Right hindlimb (tissue), 1 donor: ENCODE measurements at regions not wholly inside any gene's neighbourhood (a gene's known extent, or its start where the extent isn't known, plus 50 kb on each side); places are given as distances from the start of the nearest gene placed in this dataset.

ENCODE experiments used
- DNase-seq: peaks from one replicate; pipeline ENCODE4 v3.0.0-alpha.2; 2018

DNA sequence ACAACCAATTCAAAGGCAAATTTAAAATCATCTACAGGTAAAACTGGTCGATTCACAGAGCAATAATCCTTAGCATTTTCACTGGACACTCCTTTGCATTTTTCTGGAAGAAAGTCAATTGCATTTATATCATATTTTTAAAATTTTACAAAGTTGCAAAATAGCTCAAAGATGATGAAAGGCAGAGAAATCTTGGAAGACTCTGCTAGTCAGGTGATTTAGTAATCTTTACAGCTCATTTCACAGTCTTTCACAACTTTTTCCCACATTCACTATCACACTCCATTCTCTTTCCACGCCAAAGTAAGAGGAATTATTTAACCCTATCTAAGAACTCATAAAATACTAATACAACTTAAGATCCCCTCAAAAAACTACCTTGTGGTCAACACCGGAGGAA lies 1063.8 kb downstream of the EFNB2 start:
- DNase-seq, result no peak

DNA sequence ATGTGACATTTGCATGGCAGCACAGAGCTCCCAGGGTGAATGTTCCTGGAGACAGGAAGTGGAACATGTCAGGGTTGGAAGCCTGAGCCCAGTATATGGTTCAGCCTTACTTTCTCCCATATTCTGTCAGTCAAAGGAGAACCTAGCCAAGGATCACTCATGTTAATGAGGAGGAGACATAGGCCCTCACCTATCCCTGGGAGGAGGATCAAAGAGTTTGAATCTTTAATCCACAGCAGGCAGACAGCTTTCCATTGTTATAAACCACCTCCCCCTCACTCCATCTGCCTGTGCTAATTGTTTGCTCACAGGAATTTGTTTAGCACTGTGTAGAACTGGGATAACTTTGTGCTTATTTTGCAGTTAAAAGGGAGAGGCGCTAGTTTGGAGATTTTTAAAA lies 1069.1 kb downstream of the EFNB2 start:
- no peak for DNase-seq

GRCh38 chr13:105465745-105466144 lies 1069.7 kb downstream of the EFNB2 start, which contains the start of gene DAOA:
TSS of gene DAOA (plus strand) at chr13:105466045.
- DNase-seq, result no peak

DNA sequence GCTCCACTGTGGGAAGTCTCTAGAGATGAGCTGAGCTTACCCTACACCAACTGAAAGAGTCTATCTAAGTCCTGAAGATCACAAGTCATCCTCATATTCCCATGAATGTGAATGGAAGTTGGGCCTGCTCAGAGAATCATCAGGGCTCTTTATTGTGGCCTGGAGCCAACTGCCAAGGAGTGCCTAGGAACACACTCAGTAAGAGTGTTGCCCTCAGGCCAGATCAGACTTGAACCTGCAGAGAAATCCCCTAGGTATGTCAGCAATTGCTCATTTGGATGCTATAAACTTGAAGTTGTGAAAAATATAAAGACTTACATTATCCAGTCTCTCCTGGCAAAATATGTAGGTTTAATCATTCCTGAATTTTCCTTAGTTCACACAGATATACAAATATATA lies 1070.2 kb downstream of the EFNB2 start:
- no peak for DNase-seq

GRCh38 chr13:105464249-105464648 lies 1071.2 kb downstream of the EFNB2 start:
- no peak for DNase-seq

DNA sequence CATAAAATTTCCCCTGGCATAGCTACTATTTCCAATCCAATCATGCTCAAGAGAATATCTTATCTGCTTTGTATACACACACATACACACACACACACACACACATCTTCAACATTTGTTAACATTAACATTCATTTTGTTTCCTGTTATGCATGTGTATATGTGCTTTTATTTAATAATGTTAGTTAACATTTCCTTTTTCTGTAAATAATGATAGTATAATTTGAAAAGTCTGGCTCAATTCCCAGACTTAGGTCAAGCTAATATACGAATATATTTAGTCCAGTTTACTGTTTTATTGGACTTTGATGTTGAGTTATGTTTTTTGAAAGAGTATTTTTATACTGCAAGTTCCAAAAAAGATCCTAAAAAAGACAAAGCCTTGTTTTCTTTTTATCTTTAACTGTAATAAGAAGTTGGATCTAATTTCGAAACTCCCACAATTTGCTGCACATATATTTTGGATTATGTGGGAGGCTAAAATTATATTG lies 1072.4 kb downstream of the EFNB2 start:
- DNase-seq, result no peak

- DNase-seq, result no peak
These were observed 1073.4 kb downstream of the EFNB2 start for GRCh38 chr13:105462098-105462497.

DNA sequence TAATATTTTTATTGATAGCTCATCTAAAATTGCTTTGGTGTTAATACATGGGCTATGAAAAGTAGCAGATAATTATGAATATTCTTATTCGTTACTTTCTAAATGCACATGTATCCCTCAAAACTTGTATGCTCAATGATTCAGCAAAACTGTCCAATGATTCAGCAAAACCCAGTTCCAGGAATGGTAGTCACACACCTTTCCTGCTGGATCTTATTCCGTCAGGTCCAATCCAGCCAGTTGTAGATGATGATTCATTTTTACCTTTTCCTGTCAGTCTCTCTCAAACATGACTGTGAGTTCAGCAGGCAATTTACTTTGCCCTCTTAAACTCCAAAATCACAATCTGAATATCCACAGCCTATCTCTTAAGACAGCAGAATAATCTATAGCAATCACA lies 1082.6 kb downstream of the EFNB2 start:
- no peak for DNase-seq

GRCh38 chr13:105450784-105451183 lies 1084.7 kb downstream of the EFNB2 start:
- no peak for DNase-seq

DNA sequence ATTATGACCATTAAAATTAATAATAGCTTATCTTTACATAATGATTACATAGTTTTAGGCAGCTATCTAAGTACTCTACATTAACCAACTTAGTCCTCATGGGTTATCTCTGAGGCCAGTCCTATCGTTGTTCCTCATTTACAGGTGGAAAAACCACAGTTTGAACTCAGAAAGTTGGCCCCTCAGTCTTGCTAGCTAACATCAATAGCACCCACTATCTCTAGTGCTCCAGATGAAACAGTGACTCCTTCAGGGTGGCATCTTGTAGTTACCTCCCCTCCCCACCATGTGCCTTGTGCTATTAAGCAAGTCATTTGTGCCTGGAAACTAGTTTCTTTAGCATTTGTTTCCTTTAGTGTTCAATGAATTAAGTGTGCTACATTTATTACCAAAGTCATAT lies 1086.7 kb downstream of the EFNB2 start:
- DNase-seq, result no peak

DNA sequence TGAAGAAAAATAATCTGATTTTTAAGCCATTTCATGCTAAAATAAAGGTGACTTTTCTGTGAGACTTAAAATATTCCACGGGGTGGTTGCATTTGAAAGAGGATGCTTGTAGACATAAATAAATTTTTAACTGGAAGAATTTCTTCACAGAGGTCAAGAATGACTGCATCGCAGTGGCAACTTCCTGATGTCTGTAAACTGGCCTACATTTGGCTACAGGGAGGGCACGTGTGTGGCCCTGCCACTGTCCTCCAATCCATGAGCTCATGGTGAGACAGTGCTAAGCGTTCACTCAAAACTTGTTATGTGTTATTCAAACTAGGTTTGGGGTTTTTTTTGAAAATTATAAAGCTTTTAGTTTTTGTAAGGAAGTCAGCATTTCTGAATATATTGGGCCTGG lies 1089.3 kb downstream of the EFNB2 start:
- no peak for DNase-seq

DNA sequence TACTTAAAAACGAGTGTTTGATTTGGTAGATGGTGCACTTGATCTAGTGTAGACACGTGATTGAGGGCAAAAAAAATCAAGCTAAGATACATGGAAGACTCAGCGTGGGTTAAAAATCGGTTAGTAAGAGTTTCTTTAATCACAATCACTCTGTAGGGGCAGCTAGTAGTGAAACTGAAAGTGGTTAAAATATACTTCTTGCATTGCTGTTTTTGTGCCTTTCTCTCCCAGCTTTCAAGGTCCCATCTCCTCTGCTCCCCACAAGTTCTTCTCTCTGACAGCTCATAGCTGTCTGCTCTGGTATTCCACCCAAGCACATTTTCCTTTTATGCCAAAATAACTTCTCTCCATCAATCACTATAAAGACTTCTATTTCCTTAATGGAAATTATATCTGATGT lies 1089.7 kb downstream of the EFNB2 start:
- DNase-seq, result no peak

GRCh38 chr13:105442949-105443699 lies 1092.3 kb downstream of the EFNB2 start:
- no peak for DNase-seq

DNA sequence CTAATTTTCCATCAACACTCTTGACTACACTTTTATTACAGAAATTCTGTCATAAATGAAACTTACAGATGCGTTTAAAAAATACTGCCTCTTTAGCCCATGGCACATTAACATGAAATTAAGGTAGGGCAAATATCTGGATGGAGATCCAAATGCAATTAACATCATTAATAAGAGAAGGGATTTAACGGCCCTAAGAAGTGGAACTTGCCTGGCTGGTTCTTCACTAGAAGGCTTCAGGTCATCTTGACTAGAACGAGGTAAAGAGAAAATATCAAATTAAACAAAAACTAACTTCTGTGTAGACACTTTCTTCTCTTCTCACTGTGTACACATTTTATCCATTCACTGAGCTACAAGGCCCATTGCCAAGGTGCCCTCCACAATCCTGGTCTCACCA lies 1093.4 kb downstream of the EFNB2 start:
- DNase-seq, result no peak

DNA sequence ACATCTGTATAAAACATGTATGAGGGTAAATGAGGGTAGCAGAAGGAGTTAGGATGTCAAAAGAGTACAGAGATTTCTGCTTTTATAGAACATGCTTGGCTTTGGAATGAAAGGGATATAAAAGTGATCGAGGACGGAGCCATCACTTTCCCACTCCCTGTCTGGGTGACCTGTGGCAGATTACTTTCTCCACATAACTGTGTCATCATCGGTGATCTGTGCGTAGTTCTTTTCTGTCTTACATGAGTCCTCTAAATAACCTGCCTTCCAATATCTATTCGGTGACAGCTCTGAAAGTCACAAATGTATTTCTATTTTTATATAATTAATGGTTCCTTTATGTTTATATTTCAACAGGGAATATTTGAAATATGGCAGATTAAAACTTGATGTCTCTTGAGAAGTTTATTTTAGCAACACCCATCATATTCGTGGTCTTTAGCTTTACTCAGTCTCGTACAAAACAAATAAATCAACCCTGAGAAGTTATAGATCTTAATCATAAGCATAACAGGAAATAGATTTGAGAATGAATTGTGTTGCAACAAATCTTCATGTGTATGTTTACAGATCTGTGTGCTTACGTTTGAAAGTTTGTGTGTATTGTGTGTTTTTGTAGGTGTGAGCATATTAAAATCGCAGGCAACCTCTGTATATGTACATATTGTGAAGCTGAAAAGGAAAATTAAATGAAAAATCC lies 1094.3 kb downstream of the EFNB2 start:
- DNase-seq, result no peak

GRCh38 chr13:105436943-105437342 lies 1098.5 kb downstream of the EFNB2 start:
- no peak for DNase-seq

- DNase-seq, result no peak
These were observed 1103.0 kb downstream of the EFNB2 start for GRCh38 chr13:105432438-105432837.

DNA sequence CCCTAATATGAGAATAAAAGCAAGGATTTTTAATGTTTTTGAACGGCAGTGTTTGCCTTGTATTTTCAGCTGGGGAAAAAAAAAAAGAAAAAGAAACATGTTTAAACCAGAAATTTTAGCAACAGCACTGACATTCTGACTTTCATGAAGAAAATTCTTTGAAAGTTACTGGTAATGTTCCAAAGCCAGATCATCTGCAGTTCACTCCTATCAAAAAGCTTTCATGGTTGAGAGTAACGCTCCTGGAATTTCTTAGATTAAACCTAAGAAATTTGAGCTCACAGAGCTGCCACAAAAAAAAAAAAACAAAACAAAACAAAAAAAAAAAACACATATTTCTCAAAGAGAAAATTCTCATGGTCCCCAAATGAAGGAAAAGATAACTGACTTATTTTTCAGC lies 1106.7 kb downstream of the EFNB2 start:
- no peak for DNase-seq

DNA sequence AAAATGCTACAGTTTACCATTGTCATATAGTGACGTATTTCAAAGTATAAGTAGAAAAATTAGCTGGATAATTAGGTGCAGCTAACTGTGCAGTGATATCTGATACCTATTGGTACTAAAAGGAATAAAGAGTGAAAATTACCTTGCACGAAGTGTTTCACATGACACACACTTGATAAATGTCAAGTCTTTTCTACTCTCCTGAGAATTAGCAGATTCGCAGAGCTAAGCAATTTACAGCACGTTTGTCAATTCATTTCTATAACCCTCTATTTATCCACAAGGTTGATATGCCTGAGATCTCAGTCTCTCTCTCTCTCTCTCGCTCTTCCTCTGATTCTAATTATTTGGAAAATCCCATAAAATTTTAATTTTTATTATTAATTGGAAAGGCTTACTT lies 1109.0 kb downstream of the EFNB2 start:
- no peak for DNase-seq

DNA sequence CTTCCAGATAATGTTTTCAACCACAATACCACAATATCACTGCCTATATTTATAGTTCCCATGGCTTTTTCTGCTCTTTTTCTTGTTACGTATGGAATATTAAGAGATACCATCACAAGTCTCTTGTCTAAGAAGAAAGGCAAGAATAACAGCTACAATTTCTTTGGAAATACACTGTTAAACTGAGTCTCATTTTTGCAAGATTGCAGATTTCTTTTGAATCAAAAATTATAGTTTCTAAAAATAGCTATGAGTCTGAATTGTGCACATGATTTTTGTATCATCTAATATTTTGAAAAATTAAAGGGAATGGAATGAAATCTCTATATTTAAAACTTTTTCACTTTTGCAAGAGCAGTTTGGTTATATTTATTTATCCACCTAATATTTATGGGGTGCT lies 1120.8 kb downstream of the EFNB2 start:
- DNase-seq, result no peak

DNA sequence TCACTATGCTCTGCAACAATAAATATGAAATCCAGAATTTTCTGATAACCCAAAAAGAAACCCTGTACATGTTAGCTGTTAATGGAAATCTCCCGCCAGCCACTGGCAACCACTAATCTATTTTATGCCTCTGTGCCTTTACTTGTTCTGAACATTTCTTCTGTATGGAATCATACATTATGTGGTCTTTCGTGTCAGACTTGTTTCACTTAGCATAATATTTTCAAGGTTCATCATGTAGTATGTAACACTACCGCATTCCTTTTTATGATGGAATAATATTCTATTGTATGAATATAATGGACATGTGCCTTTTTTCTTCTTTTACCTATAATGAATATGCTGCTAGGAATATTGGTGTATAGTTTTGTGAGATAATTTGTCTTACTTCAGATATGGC lies 1123.3 kb downstream of the EFNB2 start:
- DNase-seq, result no peak

GRCh38 chr13:105410602-105411001 lies 1124.9 kb downstream of the EFNB2 start:
- DNase-seq, result peak; percentile 32

GRCh38 chr13:105406551-105406950 lies 1128.9 kb downstream of the EFNB2 start:
- DNase-seq, result no peak

DNA sequence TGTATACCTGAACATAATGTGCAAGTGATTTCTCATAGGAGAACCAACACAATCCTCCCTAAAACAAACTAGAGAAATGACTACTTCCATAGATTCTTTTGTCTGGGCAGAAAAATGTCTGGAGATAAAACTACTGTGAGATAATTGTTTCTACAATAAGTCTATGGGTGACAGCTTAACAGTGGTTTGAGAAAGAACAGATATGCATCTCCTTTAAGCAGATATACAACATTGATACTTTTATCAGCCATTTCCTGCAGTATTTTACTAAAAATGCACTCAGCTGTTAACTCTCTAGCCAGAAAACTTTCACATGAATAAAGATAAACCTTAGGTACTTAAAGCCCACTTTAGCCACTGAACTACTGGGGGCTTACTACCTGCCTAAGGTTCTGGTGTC lies 1132.4 kb downstream of the EFNB2 start:
- no peak for DNase-seq

- no peak for DNase-seq
These were observed 1140.4 kb downstream of the EFNB2 start for GRCh38 chr13:105395041-105395440.
